ENCODE measurements at regions not wholly inside any gene's neighbourhood (a gene's known extent, or its start where the extent isn't known, plus 50 kb on each side); places are given as distances from the start of the nearest gene placed in this dataset.

GRCh38 chr18:71951001-71951400, 593.1 kb downstream of the CBLN2 start:
- no peak for TF ChIP-seq FOXM1 (IDR thresholded peaks at IDR 0.05; ENCODE audit: borderline replicate concordance, low read depth)
- no peak for TF ChIP-seq NFIC (IDR thresholded peaks at IDR 0.05)
- no peak for TF ChIP-seq RAD21 (IDR thresholded peaks at IDR 0.05; ENCODE audit: low read depth)
- no peak for TF ChIP-seq YY1 (IDR thresholded peaks at IDR 0.05; ENCODE audit: low read depth)
- TF ChIP-seq CEBPB (IDR thresholded peaks at IDR 0.05): no peak
- no peak for TF ChIP-seq MAX (IDR thresholded peaks at IDR 0.05)
- TF ChIP-seq EP300 (IDR thresholded peaks at IDR 0.05; ENCODE audit: borderline replicate concordance): no peak
- TF ChIP-seq USF1 (IDR thresholded peaks at IDR 0.05): no peak
- TF ChIP-seq EGR1 (IDR thresholded peaks at IDR 0.05): no peak
- no peak for TF ChIP-seq REST (IDR thresholded peaks at IDR 0.05; ENCODE audit: low read depth)
- no peak for TF ChIP-seq TAF1 (IDR thresholded peaks at IDR 0.05; ENCODE audit: low read depth)
- no peak for TF ChIP-seq TEAD4 (IDR thresholded peaks at IDR 0.05)
- TF ChIP-seq ZBTB7A (IDR thresholded peaks at IDR 0.05; ENCODE audit: low read depth): no peak
- TF ChIP-seq CREB1 (IDR thresholded peaks at IDR 0.05; ENCODE audit: low read depth): no peak

Measured in Ishikawa (cell line).